Adipose tissue (tissue), 3 donors: ENCODE measurements at regions not wholly inside any gene's neighbourhood (a gene's known extent, or its start where the extent isn't known, plus 50 kb on each side); places are given as distances from the start of the nearest gene placed in this dataset.

Experiments
- H3K27ac ChIP-seq: one replicate; pipeline ENCODE4 v1.5.1; 2013; ENCODE audit warnings: low read depth, low read length
- WGBS, 3 donors: extraction: QIAGEN DNeasy Blood & Tissue Kit; methylation state at CpG; one replicate each; pipeline ENCODE4 v1.1.7; 2013; 5-methylcytosine and 5-hydroxymethylcytosine counted together
- donor health status: healthy with polysubstance abuse.
- donor health status: Bipolar disorder and iron deficiency.
- donor health status: healthy.

GRCh38 chr20:18943542-18943941, 130.0 kb downstream of the SCP2D1 start:
- WGBS, 3 donors: 79 to 93% (median 85%) methylated on average over 4 of the region's 4 CpGs
- H3K27ac ChIP-seq: no peak overlapping the region

- 56 to 84% (median 80%) methylated on average over 4 of the region's 4 CpGs for WGBS, 3 donors
Observed at GRCh38 chr20:18956890-18957289, 143.3 kb downstream of the SCP2D1 start.

GRCh38 chr20:18957328-18957727, 143.7 kb downstream of the SCP2D1 start:
- no peak overlapping the region for H3K27ac ChIP-seq
- 68 to 90% (median 86%) methylated on average over 2 of the region's 2 CpGs for WGBS, 3 donors

More at GRCh38 chr20:18956890-18957289, 143.3 kb downstream of the SCP2D1 start:
- no peak overlapping the region for H3K27ac ChIP-seq

GRCh38 chr20:18971121-18971520, 157.5 kb downstream of the SCP2D1 start:
- no peak overlapping the region for H3K27ac ChIP-seq
- WGBS, 3 donors: 85 to 93% (median 87%) methylated on average over 5 of the region's 5 CpGs

- no peak overlapping the region for H3K27ac ChIP-seq
- 48 to 90% (median 88%) methylated on average over 2 of the region's 2 CpGs for WGBS, 3 donors
Observed at GRCh38 chr20:18971574-18971973, 158.0 kb downstream of the SCP2D1 start.

GRCh38 chr20:18972251-18972876, 158.8 kb downstream of the SCP2D1 start:
- 81 to 88% (median 83%) methylated on average over 3 of the region's 3 CpGs for WGBS, 3 donors
- no peak overlapping the region for H3K27ac ChIP-seq

- no peak overlapping the region for H3K27ac ChIP-seq
- 44 to 63% (median 54%) methylated on average over 7 of the region's 7 CpGs for WGBS, 3 donors
Observed at GRCh38 chr20:18973529-18974173, 160.1 kb downstream of the SCP2D1 start.

GRCh38 chr20:18974660-18975059, 161.1 kb downstream of the SCP2D1 start:
- 73 to 91% (median 76%) methylated on average over 1 of the region's 1 CpG for WGBS, 3 donors

GRCh38 chr20:18977441-18977840, 163.9 kb downstream of the SCP2D1 start:
- no peak overlapping the region for H3K27ac ChIP-seq
- 64 to 81% (median 72%) methylated on average over 2 of the region's 2 CpGs for WGBS, 3 donors

More at GRCh38 chr20:18974660-18975059, 161.1 kb downstream of the SCP2D1 start:
- no peak overlapping the region for H3K27ac ChIP-seq

GRCh38 chr20:18978311-18978710, 164.7 kb downstream of the SCP2D1 start:
- no peak overlapping the region for H3K27ac ChIP-seq
- 34 to 74% (median 44%) methylated on average over 2 of the region's 2 CpGs for WGBS, 3 donors

GRCh38 chr20:18979132-18979531, 165.5 kb downstream of the SCP2D1 start:
- no peak overlapping the region for H3K27ac ChIP-seq
- WGBS, 3 donors: 57 to 89% (median 73%) methylated on average over 1 of the region's 1 CpG

GRCh38 chr20:18981962-18982539, 168.5 kb downstream of the SCP2D1 start:
- no peak overlapping the region for H3K27ac ChIP-seq
- WGBS, 3 donors: 62 to 78% (median 64%) methylated on average over 5 of the region's 5 CpGs

- whole genome bisulfite sequencing, 3 donors: 33 to 85% (median 79%) methylated on average over 5 of the region's 5 CpGs
- H3K27ac ChIP-seq: no peak overlapping the region
Observed at GRCh38 chr20:18983796-18984195, 170.2 kb downstream of the SCP2D1 start.

GRCh38 chr20:18984238-18985200, 170.9 kb downstream of the SCP2D1 start:
- 72 to 76% (median 73%) methylated on average over 13 of the region's 13 CpGs for WGBS, 3 donors
- no peak overlapping the region for H3K27ac ChIP-seq

- 83 to 89% (median 87%) methylated on average over 5 of the region's 5 CpGs for WGBS, 3 donors
- H3K27ac ChIP-seq: peak overlapping the region; percentile 28
Observed at GRCh38 chr20:18985551-18985950, 172.0 kb downstream of the SCP2D1 start.

- H3K27ac ChIP-seq: no peak overlapping the region
- 68 to 76% (median 71%) methylated on average over 7 of the region's 7 CpGs for WGBS, 3 donors
Observed at GRCh38 chr20:18986146-18986830, 172.7 kb downstream of the SCP2D1 start.

GRCh38 chr20:18986895-18987580, 173.5 kb downstream of the SCP2D1 start:
- WGBS, 3 donors: 72 to 75% (median 73%) methylated on average over 9 of the region's 9 CpGs
- H3K27ac ChIP-seq: no peak overlapping the region
